ENCODE measurements at regions not wholly inside any gene's neighbourhood (a gene's known extent, or its start where the extent isn't known, plus 50 kb on each side); places are given as distances from the start of the nearest gene placed in this dataset.

GRCh38 chr6:134379076-134379475 lies 61.2 kb upstream of the SGK1 start:
- DNase-seq, result no peak

- DNase-seq, result no peak
Measured at GRCh38 chr6:134378426-134378825, 60.5 kb upstream of the SGK1 start.

GRCh38 chr6:134376785-134377184 lies 58.9 kb upstream of the SGK1 start:
- no peak for DNase-seq

- DNase-seq, result no peak
Measured at GRCh38 chr6:134375220-134375580, 57.3 kb upstream of the SGK1 start.

- DNase-seq, result no peak
Measured at GRCh38 chr6:134374491-134375219, 56.7 kb upstream of the SGK1 start.

GRCh38 chr6:134373993-134374392 lies 56.1 kb upstream of the SGK1 start:
- no peak for DNase-seq

- peak; percentile 92 to 96 for DNase-seq
Measured at GRCh38 chr6:134373282-134373922, 55.5 kb upstream of the SGK1 start.

- no peak for DNase-seq
Measured at GRCh38 chr6:134372603-134373281, 54.8 kb upstream of the SGK1 start.

GRCh38 chr6:134368670-134369069 lies 50.8 kb upstream of the SGK1 start:
- DNase-seq, result no peak

Data from Kasumi-1 (cell line).